WTC11 (cell line): ENCODE measurements at regions not wholly inside any gene's neighbourhood (a gene's known extent, or its start where the extent isn't known, plus 50 kb on each side); places are given as distances from the start of the nearest gene placed in this dataset.

Experiments
- ATAC-seq: fragments of 200-7000 bp; cut with Tn5 transposase; 2 replicates; pipeline ENCODE4 v1.10.0; 2021; ENCODE audit warnings: mild to moderate bottlenecking, moderate library complexity
- CTCF ChIA-PET: fragments of 300-600 bp; sonication (Branson Sonifier 250); formaldehyde crosslinking; loops from one replicate; lab custom pipeline; 2021; ENCODE audit warnings: antibody characterized with exemption; lab: Charles Lee
- POLR2A ChIA-PET: fragments of 350-600 bp; sonication (Branson Sonifier 250); formaldehyde crosslinking; loops from one replicate; lab custom pipeline; 2021; ENCODE audit warnings: antibody characterized with exemption; lab: Charles Lee
- DNase-seq: peaks from one replicate; pipeline ENCODE4 v3.0.0; 2021; ENCODE audit warnings: low spot score
- H3K27ac Mint-ChIP-seq: 2 replicates; pipeline ENCODE4 v1.8.0; 2021; ENCODE audit warnings: mixed read lengths
- H3K27me3 Mint-ChIP-seq: 2 replicates; pipeline ENCODE4 v1.8.0; 2021; ENCODE audit warnings: low read depth, mild to moderate bottlenecking, moderate library complexity, mixed read lengths
- H3K36me3 Mint-ChIP-seq: 2 replicates; pipeline ENCODE4 v1.8.0; 2021; ENCODE audit warnings: mixed read lengths
- H3K4me1 Mint-ChIP-seq: 2 replicates; pipeline ENCODE4 v1.8.0; 2022; ENCODE audit warnings: mixed read lengths
- H3K4me3 Mint-ChIP-seq: 2 replicates; pipeline ENCODE4 v1.8.0; 2021; ENCODE audit warnings: mild to moderate bottlenecking, moderate library complexity, mixed read lengths
- H3K9me3 Mint-ChIP-seq: 2 replicates; pipeline ENCODE4 v1.8.0; 2021; ENCODE audit warnings: mixed read lengths
- CDX4 ChIP-seq: fragments of 250-450 bp; sonication (Bioruptor Pico); IDR thresholded peaks from 2 replicates; pipeline ENCODE4 v1.9.0; 2021; ENCODE audit warnings: moderate library complexity, mild to moderate bottlenecking, inconsistent platforms, borderline replicate concordance
- E2F5 ChIP-seq: sonication (generic); formaldehyde crosslinking; IDR thresholded peaks from 2 replicates; pipeline ENCODE4 v1.8.1; 2022; ENCODE audit warnings: mild to moderate bottlenecking, moderate library complexity, missing genetic modification reagents
- ETV6 ChIP-seq: sonication (generic); formaldehyde crosslinking; IDR thresholded peaks from 2 replicates; pipeline ENCODE4 v1.8.1; 2022; ENCODE audit warnings: mild to moderate bottlenecking, missing genetic modification reagents
- HMGA2 ChIP-seq: fragments of 250-450 bp; sonication (Bioruptor Pico); IDR thresholded peaks from 2 replicates; pipeline ENCODE4 v1.4.0; 2021; ENCODE audit warnings: mild to moderate bottlenecking, moderate library complexity
- IRF2 ChIP-seq: sonication (generic); formaldehyde crosslinking; IDR thresholded peaks from 2 replicates; pipeline ENCODE4 v1.8.0; 2022; ENCODE audit warnings: low read depth, missing genetic modification reagents, borderline replicate concordance
- JAZF1 ChIP-seq: fragments of 250-450 bp; sonication (Bioruptor Pico); IDR thresholded peaks from 2 replicates; pipeline ENCODE4 v1.9.0; 2021; ENCODE audit warnings: moderate library complexity, mild to moderate bottlenecking, inconsistent platforms
- MXD4 ChIP-seq: fragments of 250-450 bp; sonication (Bioruptor Pico); IDR thresholded peaks from 2 replicates; pipeline ENCODE4 v1.8.0; 2021; ENCODE audit warnings: mild to moderate bottlenecking, moderate library complexity, borderline replicate concordance
- NR1H2 ChIP-seq: sonication (generic); formaldehyde crosslinking; IDR thresholded peaks from 2 replicates; pipeline ENCODE4 v1.9.0; 2021; ENCODE audit warnings: mild to moderate bottlenecking, moderate library complexity, missing genetic modification reagents
- SMAD3 ChIP-seq: sonication (generic); formaldehyde crosslinking; IDR thresholded peaks from 2 replicates; pipeline ENCODE4 v1.8.0; 2022; ENCODE audit warnings: missing genetic modification reagents, mild to moderate bottlenecking, borderline replicate concordance
- SP1 ChIP-seq: sonication (generic); formaldehyde crosslinking; conservative IDR thresholded peaks from 2 replicates; pipeline ENCODE4 v1.8.1; 2022; ENCODE audit warnings: missing genetic modification reagents
- USF1 ChIP-seq: sonication (generic); formaldehyde crosslinking; IDR thresholded peaks from 2 replicates; pipeline ENCODE4 v1.8.0; 2022; ENCODE audit warnings: mild to moderate bottlenecking, missing genetic modification reagents
- ZNF232 ChIP-seq: sonication (generic); formaldehyde crosslinking; IDR thresholded peaks from 2 replicates; pipeline ENCODE4 v1.8.0; 2022; ENCODE audit warnings: mild to moderate bottlenecking, missing genetic modification reagents
- ZNF263 ChIP-seq: sonication (generic); formaldehyde crosslinking; IDR thresholded peaks from 2 replicates; pipeline ENCODE4 v1.8.1; 2022; ENCODE audit warnings: low read depth, mild to moderate bottlenecking, moderate library complexity, missing genetic modification reagents
- ZNF416 ChIP-seq: fragments of 250-450 bp; sonication (Bioruptor Pico); IDR thresholded peaks from 2 replicates; pipeline ENCODE4 v1.9.0; 2021; ENCODE audit warnings: mild to moderate bottlenecking, inconsistent platforms
- TF ChIP-seq, protein P1 (sequence below): fragments of 250-450 bp; sonication (Bioruptor Pico); IDR thresholded peaks from 2 replicates; pipeline ENCODE4 v1.9.0; 2021; ENCODE audit warnings: mild to moderate bottlenecking
- TF ChIP-seq, protein P2 (sequence below): sonication (generic); formaldehyde crosslinking; IDR thresholded peaks from 2 replicates; pipeline ENCODE4 v1.8.1; 2022; ENCODE audit warnings: low read depth, mild to moderate bottlenecking, moderate library complexity, missing genetic modification reagents, borderline replicate concordance
- TF ChIP-seq, protein P3 (sequence below): sonication (generic); formaldehyde crosslinking; IDR thresholded peaks from 2 replicates; pipeline ENCODE4 v1.8.1; 2022; ENCODE audit warnings: missing genetic modification reagents, borderline replicate concordance
- TF ChIP-seq, protein P4 (sequence below): sonication (generic); formaldehyde crosslinking; IDR thresholded peaks from 2 replicates; pipeline ENCODE4 v1.8.1; 2023; ENCODE audit warnings: mild to moderate bottlenecking, missing genetic modification reagents, moderate library complexity
- TF ChIP-seq, protein P5 (sequence below): sonication (generic); formaldehyde crosslinking; conservative IDR thresholded peaks from 2 replicates; pipeline ENCODE4 v1.8.1; 2022; ENCODE audit warnings: mild to moderate bottlenecking, missing genetic modification reagents
- TF ChIP-seq, protein P6 (sequence below): sonication (generic); formaldehyde crosslinking; IDR thresholded peaks from 2 replicates; pipeline ENCODE4 v1.8.1; 2023; ENCODE audit warnings: mild to moderate bottlenecking, missing genetic modification reagents, moderate library complexity

DNA sequence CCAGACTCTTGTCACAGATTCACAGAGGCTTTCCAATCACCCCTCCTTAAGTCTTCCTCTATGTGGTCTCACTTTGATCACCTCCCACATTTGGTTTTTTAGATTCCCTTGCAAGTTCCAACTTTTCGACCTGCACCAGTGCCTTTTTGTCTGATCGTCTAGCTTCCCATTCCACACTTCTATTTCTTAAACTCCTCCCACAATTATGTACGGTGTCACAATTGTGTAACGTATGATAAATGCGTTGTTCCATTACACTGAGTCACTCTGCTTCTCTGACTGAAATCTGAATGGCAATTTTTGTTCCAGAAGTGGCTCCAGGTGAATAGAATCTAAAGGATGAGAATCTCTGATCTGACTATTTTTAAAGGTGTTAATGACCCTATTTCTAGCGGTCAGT lies 320.1 kb downstream of the LMX1A start (continued):
- TF ChIP-seq MXD4 (CRISPR knock-in tag): no peak
- TF ChIP-seq, protein P1, sequence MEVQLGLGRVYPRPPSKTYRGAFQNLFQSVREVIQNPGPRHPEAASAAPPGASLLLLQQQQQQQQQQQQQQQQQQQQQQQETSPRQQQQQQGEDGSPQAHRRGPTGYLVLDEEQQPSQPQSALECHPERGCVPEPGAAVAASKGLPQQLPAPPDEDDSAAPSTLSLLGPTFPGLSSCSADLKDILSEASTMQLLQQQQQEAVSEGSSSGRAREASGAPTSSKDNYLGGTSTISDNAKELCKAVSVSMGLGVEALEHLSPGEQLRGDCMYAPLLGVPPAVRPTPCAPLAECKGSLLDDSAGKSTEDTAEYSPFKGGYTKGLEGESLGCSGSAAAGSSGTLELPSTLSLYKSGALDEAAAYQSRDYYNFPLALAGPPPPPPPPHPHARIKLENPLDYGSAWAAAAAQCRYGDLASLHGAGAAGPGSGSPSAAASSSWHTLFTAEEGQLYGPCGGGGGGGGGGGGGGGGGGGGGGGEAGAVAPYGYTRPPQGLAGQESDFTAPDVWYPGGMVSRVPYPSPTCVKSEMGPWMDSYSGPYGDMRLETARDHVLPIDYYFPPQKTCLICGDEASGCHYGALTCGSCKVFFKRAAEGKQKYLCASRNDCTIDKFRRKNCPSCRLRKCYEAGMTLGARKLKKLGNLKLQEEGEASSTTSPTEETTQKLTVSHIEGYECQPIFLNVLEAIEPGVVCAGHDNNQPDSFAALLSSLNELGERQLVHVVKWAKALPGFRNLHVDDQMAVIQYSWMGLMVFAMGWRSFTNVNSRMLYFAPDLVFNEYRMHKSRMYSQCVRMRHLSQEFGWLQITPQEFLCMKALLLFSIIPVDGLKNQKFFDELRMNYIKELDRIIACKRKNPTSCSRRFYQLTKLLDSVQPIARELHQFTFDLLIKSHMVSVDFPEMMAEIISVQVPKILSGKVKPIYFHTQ (CRISPR knock-in tag): no peak
- TF ChIP-seq, protein P2, sequence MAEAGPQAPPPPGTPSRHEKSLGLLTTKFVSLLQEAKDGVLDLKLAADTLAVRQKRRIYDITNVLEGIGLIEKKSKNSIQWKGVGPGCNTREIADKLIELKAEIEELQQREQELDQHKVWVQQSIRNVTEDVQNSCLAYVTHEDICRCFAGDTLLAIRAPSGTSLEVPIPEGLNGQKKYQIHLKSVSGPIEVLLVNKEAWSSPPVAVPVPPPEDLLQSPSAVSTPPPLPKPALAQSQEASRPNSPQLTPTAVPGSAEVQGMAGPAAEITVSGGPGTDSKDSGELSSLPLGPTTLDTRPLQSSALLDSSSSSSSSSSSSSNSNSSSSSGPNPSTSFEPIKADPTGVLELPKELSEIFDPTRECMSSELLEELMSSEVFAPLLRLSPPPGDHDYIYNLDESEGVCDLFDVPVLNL (CRISPR knock-in tag): no peak
- TF ChIP-seq ZNF232 (CRISPR knock-in tag): no peak

DNA sequence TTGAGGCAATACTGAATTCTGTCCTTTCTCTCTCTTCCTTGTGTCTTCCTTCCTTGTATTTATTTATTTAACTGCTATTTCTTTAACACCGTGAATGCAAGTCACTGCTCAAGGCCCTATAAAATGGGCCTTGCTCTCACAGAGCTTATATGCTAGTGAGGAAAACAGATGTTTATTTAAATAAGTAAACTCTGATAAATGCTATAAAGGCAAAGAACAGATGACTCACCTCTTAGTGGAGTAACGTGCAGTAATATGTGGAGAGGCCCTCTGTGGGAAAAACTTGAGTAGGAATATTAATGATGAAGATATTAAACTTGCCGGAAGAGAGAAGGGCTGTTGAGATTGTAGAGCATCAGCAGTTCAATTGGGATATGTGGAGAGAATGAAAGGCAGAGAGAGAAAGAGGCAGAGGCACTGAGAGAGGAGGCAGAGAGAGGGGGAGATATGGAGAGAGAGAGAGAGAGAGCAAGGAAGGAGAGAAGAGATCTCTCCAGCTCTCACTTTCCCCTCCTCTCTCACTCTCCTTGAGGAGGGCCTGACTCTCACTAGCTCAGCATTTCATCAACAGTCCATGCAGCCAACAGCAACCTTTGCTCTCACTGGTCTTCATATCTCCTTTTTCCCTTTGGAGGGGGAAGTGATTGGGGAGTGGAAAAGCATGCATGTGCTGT lies 322.2 kb downstream of the LMX1A start:
- Mint-ChIP-seq H3K27me3 (no peaks in the 10 kb centered on the region), H3K36me3 (no peaks in the 10 kb centered on the region), H3K4me1 (peaks cover 14% of the 10 kb centered on the region), H3K9me3 (no peaks in the 10 kb centered on the region), H3K4me3 (no peak overlapping the region), H3K27ac (no peak overlapping the region)
- TF ChIP-seq, protein P3, sequence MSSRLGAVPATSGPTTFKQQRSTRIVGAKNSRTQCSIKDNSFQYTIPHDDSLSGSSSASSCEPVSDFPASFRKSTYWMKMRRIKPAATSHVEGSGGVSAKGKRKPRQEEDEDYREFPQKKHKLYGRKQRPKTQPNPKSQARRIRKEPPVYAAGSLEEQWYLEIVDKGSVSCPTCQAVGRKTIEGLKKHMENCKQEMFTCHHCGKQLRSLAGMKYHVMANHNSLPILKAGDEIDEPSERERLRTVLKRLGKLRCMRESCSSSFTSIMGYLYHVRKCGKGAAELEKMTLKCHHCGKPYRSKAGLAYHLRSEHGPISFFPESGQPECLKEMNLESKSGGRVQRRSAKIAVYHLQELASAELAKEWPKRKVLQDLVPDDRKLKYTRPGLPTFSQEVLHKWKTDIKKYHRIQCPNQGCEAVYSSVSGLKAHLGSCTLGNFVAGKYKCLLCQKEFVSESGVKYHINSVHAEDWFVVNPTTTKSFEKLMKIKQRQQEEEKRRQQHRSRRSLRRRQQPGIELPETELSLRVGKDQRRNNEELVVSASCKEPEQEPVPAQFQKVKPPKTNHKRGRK (CRISPR knock-in tag): no peak
- TF ChIP-seq HMGA2 (CRISPR knock-in tag) (no peak), SMAD3 (no peak), ETV6 (no peak), MXD4 (CRISPR knock-in tag) (no peak), ZNF263 (CRISPR knock-in tag) (no peak), IRF2 (CRISPR knock-in tag) (no peak)
- TF ChIP-seq, protein P4, sequence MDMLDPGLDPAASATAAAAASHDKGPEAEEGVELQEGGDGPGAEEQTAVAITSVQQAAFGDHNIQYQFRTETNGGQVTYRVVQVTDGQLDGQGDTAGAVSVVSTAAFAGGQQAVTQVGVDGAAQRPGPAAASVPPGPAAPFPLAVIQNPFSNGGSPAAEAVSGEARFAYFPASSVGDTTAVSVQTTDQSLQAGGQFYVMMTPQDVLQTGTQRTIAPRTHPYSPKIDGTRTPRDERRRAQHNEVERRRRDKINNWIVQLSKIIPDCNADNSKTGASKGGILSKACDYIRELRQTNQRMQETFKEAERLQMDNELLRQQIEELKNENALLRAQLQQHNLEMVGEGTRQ (CRISPR knock-in tag): no peak
- TF ChIP-seq, protein P5, sequence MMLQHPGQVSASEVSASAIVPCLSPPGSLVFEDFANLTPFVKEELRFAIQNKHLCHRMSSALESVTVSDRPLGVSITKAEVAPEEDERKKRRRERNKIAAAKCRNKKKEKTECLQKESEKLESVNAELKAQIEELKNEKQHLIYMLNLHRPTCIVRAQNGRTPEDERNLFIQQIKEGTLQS: no peak
- ChIA-PET CTCF (no interaction called here), POLR2A (no interaction called here)
- ATAC-seq (no peak), DNase-seq (no peak)

DNA sequence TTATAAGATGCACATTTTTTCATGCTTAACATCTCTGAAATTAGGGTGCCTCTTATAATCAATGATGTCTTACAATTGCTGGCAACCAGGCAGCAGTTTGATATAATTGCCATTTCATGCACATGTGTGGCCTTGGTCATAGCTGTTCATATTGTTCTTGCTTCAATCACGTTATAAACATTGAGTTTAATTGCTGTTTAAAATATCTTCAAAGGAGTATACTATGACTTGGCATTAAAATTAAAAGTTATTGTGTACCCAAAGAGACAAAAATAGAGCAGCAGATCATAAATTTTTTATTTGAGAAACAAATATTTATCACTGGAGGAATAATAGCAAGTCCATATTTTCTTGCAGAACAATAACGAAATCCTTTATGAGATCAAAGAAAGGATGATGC lies 325.5 kb downstream of the LMX1A start:
- ChIA-PET CTCF (no interaction called here), POLR2A (no interaction called here)
- no peaks in the 10 kb centered on the region for H3K27me3 Mint-ChIP-seq
- H3K4me1 Mint-ChIP-seq: peaks cover 9% of the 10 kb centered on the region
- no peak for TF ChIP-seq ZNF416 (CRISPR knock-in tag)
- TF ChIP-seq JAZF1: no peak
- no peak for TF ChIP-seq NR1H2
- TF ChIP-seq USF1 (CRISPR knock-in tag): no peak
- TF ChIP-seq SP1 (CRISPR knock-in tag): no peak
- TF ChIP-seq, protein P6, sequence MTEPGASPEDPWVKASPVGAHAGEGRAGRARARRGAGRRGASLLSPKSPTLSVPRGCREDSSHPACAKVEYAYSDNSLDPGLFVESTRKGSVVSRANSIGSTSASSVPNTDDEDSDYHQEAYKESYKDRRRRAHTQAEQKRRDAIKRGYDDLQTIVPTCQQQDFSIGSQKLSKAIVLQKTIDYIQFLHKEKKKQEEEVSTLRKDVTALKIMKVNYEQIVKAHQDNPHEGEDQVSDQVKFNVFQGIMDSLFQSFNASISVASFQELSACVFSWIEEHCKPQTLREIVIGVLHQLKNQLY (CRISPR knock-in tag): no peak
- TF ChIP-seq E2F5 (CRISPR knock-in tag): no peak
- no peak for TF ChIP-seq CDX4 (CRISPR knock-in tag)
- TF ChIP-seq, all 79 proteins: peak for 0
- ATAC-seq (no peak), DNase-seq (no peak)
- Mint-ChIP-seq H3K27ac (no peak overlapping the region), H3K9me3 (no peaks in the 10 kb centered on the region), H3K4me3 (no peak overlapping the region), H3K36me3 (no peaks in the 10 kb centered on the region)
